H9 (cell line): ENCODE measurements at regions not wholly inside any gene's neighbourhood (a gene's known extent, or its start where the extent isn't known, plus 50 kb on each side); places are given as distances from the start of the nearest gene placed in this dataset.
"Not testable (repeated sequence)": the region's sequence is repeated elsewhere in the genome, so short reads cannot be mapped to it uniquely, and the experiment has no call there.

Source experiments
- DNase-seq: peaks from one replicate; pipeline ENCODE4 v3.0.0-alpha.2; 2017
- H2AFZ ChIP-seq: one replicate; pipeline ENCODE4 v1.6.1; 2013; ENCODE audit warnings: mild to moderate bottlenecking, low read length, control low read depth, moderate library complexity
- H2AK5ac ChIP-seq: 2 replicates; pipeline ENCODE4 v1.6.1; 2013; ENCODE audit warnings: low read length, control low read depth, mixed read lengths; ENCODE audit not compliant: insufficient read length
- H2BK120ac ChIP-seq: one replicate; pipeline ENCODE4 v1.6.1; 2013; ENCODE audit warnings: low read depth, mild to moderate bottlenecking, low read length, control low read depth, inconsistent platforms; ENCODE audit not compliant: poor library complexity, severe bottlenecking
- H2BK12ac ChIP-seq: 2 replicates; pipeline ENCODE4 v1.6.1; 2013; ENCODE audit warnings: low read length, control low read depth, mixed read lengths, low read depth; ENCODE audit not compliant: insufficient read length
- H2BK15ac ChIP-seq: 2 replicates; pipeline ENCODE4 v1.6.1; 2013; ENCODE audit warnings: low read depth, low read length, control low read depth
- H2BK20ac ChIP-seq: one replicate; pipeline ENCODE4 v1.6.1; 2013; ENCODE audit warnings: low read depth, mild to moderate bottlenecking, low read length, control low read depth, inconsistent platforms; ENCODE audit not compliant: poor library complexity, severe bottlenecking
- H2BK5ac ChIP-seq: 2 replicates; pipeline ENCODE4 v1.6.1; 2013; ENCODE audit warnings: low read length, control low read depth, mixed read lengths; ENCODE audit not compliant: insufficient read length
- H3K14ac ChIP-seq: 2 replicates; pipeline ENCODE4 v1.6.1; 2013; ENCODE audit warnings: low read length, control low read depth; ENCODE audit not compliant: insufficient read depth
- H3K18ac ChIP-seq: 2 replicates; pipeline ENCODE4 v1.6.1; 2013; ENCODE audit warnings: low read depth, mild to moderate bottlenecking, mixed read lengths, low read length, control low read depth; ENCODE audit not compliant: insufficient read length
- H3K23ac ChIP-seq: 2 replicates; pipeline ENCODE4 v1.6.1; 2013; ENCODE audit warnings: low read length, control low read depth, mixed read lengths, low read depth; ENCODE audit not compliant: insufficient read length
- H3K23me2 ChIP-seq: 2 replicates; pipeline ENCODE4 v1.6.1; 2013; ENCODE audit warnings: low read depth, mild to moderate bottlenecking, mixed read lengths, low read length, control low read depth; ENCODE audit not compliant: insufficient read length, poor library complexity, severe bottlenecking
- H3K27ac ChIP-seq: 2 replicates; pipeline ENCODE4 v1.5.1; 2013; ENCODE audit warnings: low read length, control low read depth, mixed read lengths, low read depth; ENCODE audit not compliant: insufficient read length
- H3K27me3 ChIP-seq: 2 replicates; pipeline ENCODE4 v1.6.1; 2013; ENCODE audit warnings: low read length, control low read depth, inconsistent platforms; ENCODE audit not compliant: insufficient read depth
- H3K4ac ChIP-seq: 2 replicates; pipeline ENCODE4 v1.6.1; 2013; ENCODE audit warnings: low read depth, mild to moderate bottlenecking, control low read depth, inconsistent platforms, low read length, moderate library complexity
- H3K4me1 ChIP-seq: 2 replicates; pipeline ENCODE4 v1.6.1; 2013; ENCODE audit warnings: low read length, control low read depth, inconsistent platforms; ENCODE audit not compliant: insufficient read depth
- H3K4me2 ChIP-seq: 2 replicates; pipeline ENCODE4 v1.6.1; 2013; ENCODE audit warnings: low read length, control low read depth, mixed read lengths; ENCODE audit not compliant: insufficient read length, insufficient read depth
- H3K56ac ChIP-seq: 2 replicates; pipeline ENCODE4 v1.6.1; 2013; ENCODE audit warnings: low read depth, mild to moderate bottlenecking, mixed read lengths, low read length, control low read depth; ENCODE audit not compliant: insufficient read length
- H3K79me1 ChIP-seq: 2 replicates; pipeline ENCODE4 v1.6.1; 2013; ENCODE audit warnings: low read depth, mild to moderate bottlenecking, moderate library complexity, low read length, control low read depth, inconsistent platforms; ENCODE audit not compliant: insufficient read depth, poor library complexity, severe bottlenecking
- H3K79me2 ChIP-seq: 2 replicates; pipeline ENCODE4 v1.6.1; 2013; ENCODE audit warnings: low read length, control low read depth, inconsistent platforms; ENCODE audit not compliant: insufficient read depth
- H3K9ac ChIP-seq: 2 replicates; pipeline ENCODE4 v1.6.1; 2013; ENCODE audit warnings: low read length, control low read depth, mixed read lengths; ENCODE audit not compliant: insufficient read length; ENCODE audit errors: extremely low read depth
- H3K9me3 ChIP-seq: one replicate; pipeline ENCODE4 v1.6.1; 2013; ENCODE audit warnings: low read depth, low read length, inconsistent platforms; ENCODE audit not compliant: control insufficient read depth
- H3T11ph ChIP-seq: one replicate; pipeline ENCODE4 v1.6.1; 2013; ENCODE audit warnings: mild to moderate bottlenecking, low read length, control low read depth, inconsistent platforms
- H4K20me1 ChIP-seq: one replicate; pipeline ENCODE4 v1.6.1; 2013; ENCODE audit not compliant: control insufficient read depth, insufficient read length, insufficient read depth
- H4K5ac ChIP-seq: 2 replicates; pipeline ENCODE4 v1.6.1; 2013; ENCODE audit warnings: low read depth, mild to moderate bottlenecking, mixed read lengths, low read length, control low read depth; ENCODE audit not compliant: insufficient read length
- H4K8ac ChIP-seq: replicated peaks from 2 replicates; pipeline ENCODE4 v1.6.1; 2013; ENCODE audit warnings: low read length, control low read depth, mixed read lengths, low read depth; ENCODE audit not compliant: insufficient read length
- H4K91ac ChIP-seq: 2 replicates; pipeline ENCODE4 v1.6.1; 2013; ENCODE audit warnings: low read depth, mild to moderate bottlenecking, moderate library complexity, mixed read lengths, low read length, control low read depth; ENCODE audit not compliant: insufficient read length
- H3K27ac Mint-ChIP-seq, 3 experiments: 2 replicates in 2 of 3; 3 replicates in 1 of 3; pipeline ENCODE4 v1.8.0; 2020 to 2021; ENCODE audit warnings: mixed read lengths in 3 of 3, mild to moderate bottlenecking in 1 of 3, moderate library complexity in 1 of 3
- H3K27me3 Mint-ChIP-seq: 2 replicates; pipeline ENCODE4 v1.8.0; 2021; ENCODE audit warnings: low read depth, mild to moderate bottlenecking, moderate library complexity, mixed read lengths
- H3K36me3 Mint-ChIP-seq, 3 experiments: 2 replicates in 2 of 3; 3 replicates in 1 of 3; pipeline ENCODE4 v1.8.0; 2020 to 2021; ENCODE audit warnings: low read depth in 3 of 3, mixed read lengths in 3 of 3; ENCODE audit not compliant: insufficient read depth in 1 of 3
- H3K4me1 Mint-ChIP-seq, 2 experiments: 2 replicates each; pipeline ENCODE4 v1.8.0; 2020; ENCODE audit warnings: mixed read lengths in 2 of 2
- H3K4me3 Mint-ChIP-seq, 2 experiments: 2 replicates in 1 of 2; 3 replicates in 1 of 2; pipeline ENCODE4 v1.8.0; 2020 to 2021; ENCODE audit warnings: mild to moderate bottlenecking in 2 of 2, mixed read lengths in 2 of 2, moderate library complexity in 1 of 2
- H3K9me3 Mint-ChIP-seq, 2 experiments: 2 replicates in 1 of 2; 3 replicates in 1 of 2; pipeline ENCODE4 v1.8.0; 2020; ENCODE audit warnings: mild to moderate bottlenecking in 2 of 2, mixed read lengths in 2 of 2, moderate library complexity in 1 of 2
- WGBS: extraction: QIAGEN DNeasy Blood & Tissue Kit; methylation state at CpG from one replicate; pipeline ENCODE4 v1.1.7; 2013; ENCODE audit warnings: missing lambda C conversion rate, low lambda C conversion rate, mixed read lengths; ENCODE audit not compliant: insufficient read length; ENCODE audit errors: extremely low coverage; 5-methylcytosine and 5-hydroxymethylcytosine counted together

- H2AFZ ChIP-seq, H3K4ac ChIP-seq, H3K27ac ChIP-seq, H3T11ph ChIP-seq, H2AK5ac ChIP-seq, H4K20me1 ChIP-seq, H3K23me2 ChIP-seq, H3K36me3 Mint-ChIP-seq, H3K27me3 Mint-ChIP-seq, H4K91ac ChIP-seq, H3K18ac ChIP-seq, H4K5ac ChIP-seq, H3K9me3 ChIP-seq, H3K27me3 ChIP-seq, H3K27ac Mint-ChIP-seq, H3K4me2 ChIP-seq, H2BK20ac ChIP-seq, H4K8ac ChIP-seq, H3K9me3 Mint-ChIP-seq, H2BK15ac ChIP-seq, H3K14ac ChIP-seq, H2BK12ac ChIP-seq, H3K4me1 ChIP-seq, H3K23ac ChIP-seq, H3K79me1 ChIP-seq, H3K79me2 ChIP-seq, H3K4me3 Mint-ChIP-seq, H2BK120ac ChIP-seq, H2BK5ac ChIP-seq, H3K4me1 Mint-ChIP-seq, H3K9ac ChIP-seq, H3K56ac ChIP-seq: not testable (repeated sequence)
- peak; percentile 12 for DNase-seq
- WGBS: no CpG with 5 or more reads among the region's 11 CpGs
Measured at GRCh38 chr9:39799252-39799651, 443.8 kb downstream of the SPATA31A1 start.

DNA sequence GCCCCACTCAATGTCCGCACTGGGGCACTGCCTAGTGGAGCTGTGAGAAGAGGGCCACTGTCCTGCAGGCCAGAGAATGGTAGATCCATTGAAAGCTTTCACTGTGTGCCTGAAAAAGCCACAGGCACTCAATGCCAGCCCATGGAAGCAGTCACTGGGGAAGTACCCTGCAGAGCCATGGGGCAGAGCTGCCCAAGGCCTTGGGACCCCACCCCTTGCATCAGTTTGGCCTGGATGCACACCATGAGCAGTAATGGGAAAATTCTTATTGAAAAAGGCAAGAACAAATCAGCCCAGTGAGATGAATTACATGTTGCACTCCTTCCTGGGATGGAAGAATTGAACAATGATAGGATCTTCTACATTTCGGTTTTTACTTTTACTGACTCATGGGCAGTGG is 447.1 kb downstream of the SPATA31A1 start:
- H3K18ac ChIP-seq: not testable (repeated sequence)

More for the DNA sequence above, 447.1 kb downstream of the SPATA31A1 start:
- H3K4me1 Mint-ChIP-seq, H3K4me1 ChIP-seq, H3K27ac ChIP-seq, H3K79me2 ChIP-seq, H2BK20ac ChIP-seq, H4K8ac ChIP-seq, H3K56ac ChIP-seq, H3K27me3 Mint-ChIP-seq, H2BK15ac ChIP-seq, H3K4ac ChIP-seq, H3K79me1 ChIP-seq, H2BK12ac ChIP-seq, H4K5ac ChIP-seq, H3K36me3 Mint-ChIP-seq, H2AFZ ChIP-seq, H3K14ac ChIP-seq, H4K91ac ChIP-seq, H3K4me2 ChIP-seq, DNase-seq, H3K9me3 Mint-ChIP-seq, H3K4me3 Mint-ChIP-seq, H3K27me3 ChIP-seq, H3T11ph ChIP-seq, H3K9me3 ChIP-seq, H2BK5ac ChIP-seq, H3K9ac ChIP-seq, H3K27ac Mint-ChIP-seq, H4K20me1 ChIP-seq, H3K23me2 ChIP-seq, H2BK120ac ChIP-seq, H2AK5ac ChIP-seq, H3K23ac ChIP-seq: not testable (repeated sequence)
- WGBS: no CpG with 5 or more reads among the region's 2 CpGs
